ENCODE measurements at regions not wholly inside any gene's neighbourhood (a gene's known extent, or its start where the extent isn't known, plus 50 kb on each side); places are given as distances from the start of the nearest gene placed in this dataset.

- no peak for TF ChIP-seq CTCF (IDR thresholded peaks at IDR 0.05 in 2 of 3, conservative IDR thresholded peaks at IDR 0.05 in 1 of 3; ENCODE audit: borderline replicate concordance in 1 of 3, insufficient read depth in 1 of 3, low read depth in 2 of 3, low read length in 2 of 3)
- TF ChIP-seq POLR2AphosphoS5 (IDR thresholded peaks at IDR 0.05; ENCODE audit: low read depth, low read length): no peak
- no peak for TF ChIP-seq JUND (IDR thresholded peaks at IDR 0.05)
- TF ChIP-seq POLR2A (IDR thresholded peaks at IDR 0.05; ENCODE audit: borderline replicate concordance, extremely low read depth, insufficient read depth, insufficient read length): no peak
- TF ChIP-seq ZNF274 (IDR thresholded peaks at IDR 0.05; ENCODE audit: low read depth, low read length): no peak
- no peak for TF ChIP-seq RAD21 (IDR thresholded peaks at IDR 0.05; ENCODE audit: low read depth)
- TF ChIP-seq SIN3A (IDR thresholded peaks at IDR 0.05; ENCODE audit: low read depth): no peak
- no peak for TF ChIP-seq EZH2 (IDR thresholded peaks at IDR 0.05)
- no peak for TF ChIP-seq EZH2phosphoT487 (IDR thresholded peaks at IDR 0.05; ENCODE audit: borderline replicate concordance)
- no peak for TF ChIP-seq REST (IDR thresholded peaks at IDR 0.05; ENCODE audit: low read depth)
- no peak for TF ChIP-seq YY1 (IDR thresholded peaks at IDR 0.05; ENCODE audit: extremely low read depth, insufficient replicate concordance, low read depth, low read length)
Measured at GRCh38 chr11:29483831-29484230, 533.0 kb downstream of the KCNA4 start.
